RWPE1 (cell line): ENCODE measurements at regions not wholly inside any gene's neighbourhood (a gene's known extent, or its start where the extent isn't known, plus 50 kb on each side); places are given as distances from the start of the nearest gene placed in this dataset.
A peak's percentile ranks its signal among the peaks of the same experiment; 100 is the strongest.

Experiments
- CTCF ChIA-PET: fragments of 350-600 bp; sonication (Branson Sonifier 250); formaldehyde crosslinking; extraction: SDS; loops from one replicate; lab custom pipeline; 2021; lab: Yijun Ruan, JAX
- POLR2A ChIA-PET: fragments of 400-600 bp; formaldehyde crosslinking; extraction: SDS; loops from one replicate; lab custom pipeline; 2020; ENCODE audit warnings: antibody characterized with exemption; ENCODE audit not compliant: low non-redundant PET; lab: Yijun Ruan, JAX
- DNase-seq: peaks from one replicate; pipeline ENCODE4 v3.0.0; 2012; ENCODE audit warnings: low spot score
- H3K27ac ChIP-seq: fragments of 450-650 bp; 2 replicates; pipeline ENCODE4 v1.5.1; 2017
- CTCF ChIP-seq: fragments of 450-650 bp; conservative IDR thresholded peaks from 2 replicates; pipeline ENCODE4 v1.5.1; 2017; ENCODE audit warnings: low read depth, mild to moderate bottlenecking

DNA sequence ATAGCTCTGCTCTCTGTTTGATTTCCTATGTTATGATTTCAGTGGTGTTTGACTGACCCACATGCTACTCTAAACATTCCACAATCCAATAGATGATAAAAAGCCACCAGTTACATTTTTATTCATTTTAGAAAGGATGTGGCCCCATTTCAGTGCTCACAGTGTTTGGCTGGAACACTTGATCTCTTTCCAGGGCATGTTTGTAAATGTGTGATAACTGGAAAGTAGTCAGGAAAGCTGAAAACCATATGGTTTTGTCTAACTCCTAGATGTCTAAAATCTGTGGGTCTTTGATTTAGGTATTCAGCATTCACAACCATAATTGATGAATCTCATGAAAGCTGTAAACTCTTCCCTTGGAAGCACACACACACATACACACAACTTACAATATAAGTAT is 904.9 kb upstream of the AGA start:
- POLR2A ChIA-PET: interaction anchor here (0.5 kb wide), 1 partner anchor 438 kb away, joined by 6 read pairs; no protein-coding TSS in a partner anchor
- TF ChIP-seq CTCF: no peak
- CTCF ChIA-PET: no interaction called here
- H3K27ac ChIP-seq: no peak overlapping the region
- no peak for DNase-seq

DNA sequence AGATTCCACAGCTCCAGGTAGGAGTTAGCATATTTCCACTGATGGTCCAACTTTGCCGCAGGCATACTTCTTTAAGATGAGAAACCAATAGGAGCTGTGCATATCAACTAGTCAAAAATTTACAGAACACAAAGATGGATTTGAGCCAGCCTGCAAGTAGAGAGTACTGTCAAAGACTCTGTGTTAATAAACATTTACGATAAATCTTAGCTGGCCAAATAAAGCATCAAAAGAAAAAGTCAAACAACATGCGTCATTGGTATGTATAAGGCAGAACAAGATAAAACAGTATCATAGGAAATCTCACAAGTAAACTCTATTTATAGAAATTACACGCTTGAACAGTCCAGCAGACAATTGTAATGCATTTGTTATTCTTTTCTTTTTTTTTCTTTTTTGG is 907.4 kb upstream of the AGA start:
- ChIA-PET POLR2A (no interaction called here), CTCF (interaction anchor here (0.6 kb wide), 1 partner anchor 92 kb away, joined by 3 read pairs; no protein-coding TSS in a partner anchor)
- no peak overlapping the region for H3K27ac ChIP-seq
- DNase-seq: no peak
- no peak for TF ChIP-seq CTCF

GRCh38 chr4:178351185-178351584 is 908.9 kb upstream of the AGA start:
- DNase-seq: no peak
- no peak for TF ChIP-seq CTCF
- ChIA-PET POLR2A (no interaction called here), CTCF (no interaction called here)
- no peak overlapping the region for H3K27ac ChIP-seq

- ChIA-PET CTCF (no interaction called here), POLR2A (no interaction called here)
- no peak overlapping the region for H3K27ac ChIP-seq
- no peak for DNase-seq
- TF ChIP-seq CTCF: no peak
These were observed 914.5 kb upstream of the AGA start for GRCh38 chr4:178356725-178357124.

DNA sequence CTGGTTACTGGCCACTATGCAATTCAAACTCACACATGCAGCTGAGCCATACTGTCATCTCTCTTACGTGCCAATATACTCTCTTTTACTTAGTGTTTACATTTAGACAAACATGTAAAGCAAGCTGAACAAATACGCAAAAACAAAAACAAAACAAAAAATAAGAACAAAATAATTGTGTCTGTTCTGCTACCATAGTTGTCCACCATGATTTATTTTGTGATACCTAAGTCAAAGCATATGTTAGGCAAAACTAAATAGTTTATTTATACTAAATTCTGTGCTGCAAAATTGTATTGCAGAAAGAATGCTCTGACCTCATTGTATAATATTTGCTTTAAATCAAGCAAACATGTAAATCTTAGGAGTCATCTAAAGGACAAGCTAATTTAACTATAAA is 943.2 kb upstream of the AGA start:
- no peak overlapping the region for H3K27ac ChIP-seq
- no peak for TF ChIP-seq CTCF
- DNase-seq: no peak
- CTCF ChIA-PET: interaction anchor here (0.7 kb wide), 1 partner anchor 537 kb away, joined by 3 read pairs; no protein-coding TSS in a partner anchor
- POLR2A ChIA-PET: no interaction called here

DNA sequence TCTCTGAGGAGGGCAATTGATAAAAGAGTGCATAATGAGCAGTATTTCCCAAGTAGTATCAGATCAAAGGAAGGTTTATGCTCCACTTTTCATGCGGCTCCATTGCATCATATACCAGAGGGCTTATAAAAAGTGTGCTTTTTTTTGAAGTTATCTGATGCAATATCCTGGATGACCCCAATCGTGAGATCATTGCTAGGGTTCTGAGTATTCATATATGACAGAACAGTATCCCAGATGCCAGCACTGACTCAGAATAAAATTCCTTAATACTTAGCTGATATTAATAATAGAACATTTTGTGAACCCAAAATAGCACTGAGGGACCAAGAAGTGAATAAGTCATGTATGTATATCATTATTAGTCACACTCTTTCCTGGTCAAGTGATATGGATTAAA is 945.5 kb upstream of the AGA start:
- H3K27ac ChIP-seq: no peak overlapping the region
- TF ChIP-seq CTCF: no peak
- CTCF ChIA-PET: no interaction called here
- POLR2A ChIA-PET: no interaction called here
- DNase-seq: peak; percentile 1
